Cardiac muscle cell (in vitro differentiated cells and primary cell): ENCODE measurements at regions not wholly inside any gene's neighbourhood (a gene's known extent, or its start where the extent isn't known, plus 50 kb on each side); places are given as distances from the start of the nearest gene placed in this dataset.

Experiments used
- DNase-seq, 2 donors: peaks; one replicate each; pipeline versions ENCODE4 v3.0.0 to v3.0.0-alpha.2; 2010 to 2017; ENCODE audit warnings: low read depth in 1 of 2, low spot score in 1 of 2
- H3K27ac ChIP-seq: fragments of 200-600 bp; sonication (generic); 2 replicates; pipeline ENCODE4 v1.5.1; 2016
- H3K27me3 ChIP-seq: fragments of 200-600 bp; sonication (generic); 2 replicates; pipeline ENCODE4 v1.6.0; 2016; ENCODE audit warnings: control low read depth
- H3K36me3 ChIP-seq: fragments of 200-600 bp; sonication (generic); 2 replicates; pipeline ENCODE4 v1.5.1; 2016; ENCODE audit warnings: control low read depth
- H3K4me1 ChIP-seq: fragments of 200-600 bp; sonication (generic); 2 replicates; pipeline ENCODE4 v1.8.1; 2017; ENCODE audit warnings: low read depth, mild to moderate bottlenecking, mixed run types
- H3K4me3 ChIP-seq: fragments of 200-600 bp; sonication (generic); 2 replicates; pipeline ENCODE4 v1.5.1; 2016; ENCODE audit warnings: mild to moderate bottlenecking
- H3K9me3 ChIP-seq: fragments of 200-600 bp; sonication (generic); 2 replicates; pipeline ENCODE4 v1.5.1; 2017; ENCODE audit warnings: low read depth, mild to moderate bottlenecking, control low read depth
- CTCF ChIP-seq: IDR thresholded peaks from 2 replicates; pipeline ENCODE4 v1.5.1; 2012; ENCODE audit warnings: low read depth, mild to moderate bottlenecking, low read length

DNA sequence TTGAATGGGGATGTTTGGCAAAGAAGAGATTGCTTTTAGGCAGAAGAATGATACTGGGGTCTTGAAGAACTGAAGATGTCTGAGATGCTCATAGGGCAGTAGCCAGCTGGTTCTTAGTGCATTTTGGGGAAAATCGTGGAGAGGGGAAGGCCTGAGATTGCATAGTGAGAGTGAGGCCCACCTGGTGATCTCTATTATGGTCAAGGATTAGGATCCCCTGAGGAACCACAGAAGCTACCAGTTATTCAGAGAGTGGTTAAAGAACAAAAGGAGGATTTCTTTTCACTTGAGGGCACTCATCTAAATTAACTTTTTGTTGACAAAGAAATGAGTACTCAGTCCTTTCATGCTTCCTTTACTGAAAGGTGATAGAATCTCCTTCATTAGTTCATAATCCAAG lies 271.3 kb upstream of the HAND2 start:
- Histone ChIP-seq H3K27me3 (no peaks in the 10 kb centered on the region), H3K4me3 (no peak overlapping the region), H3K9me3 (no peaks in the 10 kb centered on the region), H3K4me1 (no peaks in the 10 kb centered on the region), H3K27ac (no peak overlapping the region), H3K36me3 (no peaks in the 10 kb centered on the region)
- DNase-seq: no peak
- no peak for TF ChIP-seq CTCF

DNA sequence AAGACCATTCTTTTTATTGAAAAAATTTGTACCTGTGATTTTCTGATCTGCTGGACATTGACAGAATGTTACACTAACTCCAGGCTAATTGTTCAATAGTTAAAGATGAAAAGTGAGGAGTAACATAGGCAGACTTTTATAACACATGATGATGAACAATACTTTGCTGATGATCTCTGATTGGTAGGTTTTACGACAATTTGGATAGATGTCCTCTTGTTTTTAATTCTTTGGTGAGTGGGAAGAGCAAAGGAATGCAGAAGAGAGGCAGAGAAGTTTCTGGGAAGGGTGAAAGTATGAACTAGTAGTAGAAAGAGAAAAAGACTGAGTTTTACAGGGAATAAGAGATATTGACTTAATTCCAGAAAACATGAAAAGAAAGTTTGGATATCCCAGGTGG lies 267.3 kb upstream of the HAND2 start:
- TF ChIP-seq CTCF: no peak
- no peaks in the 10 kb centered on the region for H3K36me3 ChIP-seq
- no peaks in the 10 kb centered on the region for H3K9me3 ChIP-seq
- H3K4me3 ChIP-seq: no peak overlapping the region
- no peak for DNase-seq
- no peak overlapping the region for H3K27ac ChIP-seq
- H3K4me1 ChIP-seq: no peaks in the 10 kb centered on the region
- H3K27me3 ChIP-seq: no peaks in the 10 kb centered on the region

DNA sequence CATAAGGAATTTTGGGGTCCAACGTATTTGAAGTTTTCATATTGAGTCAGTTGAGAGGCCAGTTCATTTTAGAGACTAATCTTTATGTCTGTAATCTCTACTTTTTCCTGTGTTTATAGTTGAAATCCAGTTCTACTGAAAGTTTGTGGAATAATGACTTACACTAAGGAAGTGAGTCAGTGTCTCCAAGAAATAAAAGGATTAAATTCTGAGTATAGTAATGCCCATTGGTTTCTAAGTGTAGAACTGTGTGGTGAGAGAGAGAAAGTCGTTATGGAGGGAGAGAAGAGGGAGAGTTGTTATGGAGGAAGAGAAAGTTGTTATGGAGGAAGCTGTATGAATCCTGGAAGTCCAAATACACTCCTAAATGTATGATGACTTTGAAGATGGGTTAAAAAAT lies 264.6 kb upstream of the HAND2 start:
- DNase-seq: peak in 1 of 2 donors; percentile 55
- no peak for TF ChIP-seq CTCF
- H3K4me3 ChIP-seq: no peak overlapping the region
- H3K27ac ChIP-seq: no peak overlapping the region
- no peaks in the 10 kb centered on the region for H3K4me1 ChIP-seq
- no peaks in the 10 kb centered on the region for H3K36me3 ChIP-seq
- no peaks in the 10 kb centered on the region for H3K27me3 ChIP-seq
- no peaks in the 10 kb centered on the region for H3K9me3 ChIP-seq

DNA sequence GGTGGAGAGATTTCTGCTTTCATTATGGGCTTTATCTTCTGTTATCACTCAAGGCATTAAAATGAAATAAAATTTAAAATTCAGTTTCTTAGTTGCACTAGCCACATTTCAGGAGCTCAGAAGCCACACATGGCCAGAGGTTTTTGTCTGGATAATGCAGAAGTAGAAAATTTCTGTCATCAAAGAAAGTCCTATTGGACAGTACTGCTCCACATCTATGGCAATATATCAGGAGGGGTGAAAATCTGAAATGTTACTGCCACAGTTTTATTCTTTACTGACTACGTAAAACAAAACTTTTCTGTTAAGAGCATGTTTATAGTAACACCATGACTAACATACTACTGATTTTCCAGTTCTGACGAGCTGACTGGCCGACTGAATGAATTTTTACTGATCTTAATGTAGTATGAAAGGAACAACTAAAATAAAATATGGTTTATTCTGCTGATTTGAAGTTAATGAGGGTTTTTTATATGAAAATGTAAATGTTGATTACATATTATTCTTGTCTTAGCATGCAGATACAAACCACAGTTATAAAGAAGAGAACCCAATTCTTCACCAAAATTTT lies 264.0 kb upstream of the HAND2 start:
- H3K4me3 ChIP-seq: no peak overlapping the region
- H3K36me3 ChIP-seq: no peaks in the 10 kb centered on the region
- no peak overlapping the region for H3K27ac ChIP-seq
- TF ChIP-seq CTCF: no peak
- no peaks in the 10 kb centered on the region for H3K9me3 ChIP-seq
- H3K4me1 ChIP-seq: no peaks in the 10 kb centered on the region
- no peak for DNase-seq
- H3K27me3 ChIP-seq: no peaks in the 10 kb centered on the region

- Histone ChIP-seq H3K27ac (no peak overlapping the region), H3K36me3 (no peaks in the 10 kb centered on the region), H3K27me3 (no peaks in the 10 kb centered on the region), H3K9me3 (peaks cover 3% of the 10 kb centered on the region), H3K4me3 (no peak overlapping the region), H3K4me1 (no peaks in the 10 kb centered on the region)
- no peak for DNase-seq
- TF ChIP-seq CTCF: no peak
These were observed 252.6 kb upstream of the HAND2 start for GRCh38 chr4:173782660-173783059.

DNA sequence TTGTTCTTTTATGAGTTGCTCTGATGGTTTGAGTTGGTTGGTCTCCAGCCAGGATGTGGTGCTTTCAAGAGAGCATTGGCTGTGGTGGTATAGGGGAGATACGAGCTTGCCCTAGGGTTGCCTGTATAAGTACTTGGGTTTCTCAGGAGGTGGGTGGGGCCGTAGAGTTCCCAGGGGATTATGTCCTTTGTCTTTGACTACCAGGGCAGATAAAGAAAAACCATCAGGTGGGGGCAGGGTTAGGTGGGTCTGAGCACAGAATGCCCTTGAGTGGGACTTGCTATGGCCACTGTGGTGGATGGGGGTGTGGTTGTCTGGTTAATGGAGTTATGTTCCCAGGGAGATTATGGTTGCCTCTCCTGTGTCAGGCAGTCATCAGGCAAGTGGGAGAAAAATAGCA lies 247.9 kb upstream of the HAND2 start:
- no peak overlapping the region for H3K27ac ChIP-seq
- no peaks in the 10 kb centered on the region for H3K36me3 ChIP-seq
- H3K27me3 ChIP-seq: no peaks in the 10 kb centered on the region
- no peak overlapping the region for H3K4me3 ChIP-seq
- DNase-seq: no peak
- H3K4me1 ChIP-seq: no peaks in the 10 kb centered on the region
- no peaks in the 10 kb centered on the region for H3K9me3 ChIP-seq
- no peak for TF ChIP-seq CTCF
